ENCODE measurements at regions not wholly inside any gene's neighbourhood (a gene's known extent, or its start where the extent isn't known, plus 50 kb on each side); places are given as distances from the start of the nearest gene placed in this dataset.
A peak's percentile ranks its signal among the peaks of the same experiment; 100 is the strongest.

- TF ChIP-seq CTCF (IDR thresholded peaks at IDR 0.05; ENCODE audit: low read depth, low read length), result peak; percentile 67
- DNase-seq, result peak; percentile 68
Measured at GRCh38 chrX:110450050-110450449, 91.4 kb downstream of the RTL9 start.

GRCh38 chrX:110454336-110454735 lies 95.7 kb downstream of the RTL9 start:
- Histone ChIP-seq H3K27me3 (no peaks in the 10 kb centered on the region), H3K36me3 (no peaks in the 10 kb centered on the region)

More at GRCh38 chrX:110450050-110450449, 91.4 kb downstream of the RTL9 start:
- Histone ChIP-seq H3K36me3 (no peaks in the 10 kb centered on the region), H3K4me1 (no peaks in the 10 kb centered on the region), H3K9me3 (no peaks in the 10 kb centered on the region), H3K4me3 (ENCODE audit: low read depth, low read length) (no peak overlapping the region), H3K27me3 (no peaks in the 10 kb centered on the region; the same call in 1 of the 2 replicates)

GRCh38 chrX:110462957-110463356 lies 104.3 kb downstream of the RTL9 start:
- H3K4me3 ChIP-seq (ENCODE audit: low read depth, low read length), result no peak overlapping the region
- H3K4me1 ChIP-seq, result no peaks in the 10 kb centered on the region
- no peaks in the 10 kb centered on the region for H3K27me3 ChIP-seq
- no peaks in the 10 kb centered on the region for H3K9me3 ChIP-seq
- TF ChIP-seq CTCF (IDR thresholded peaks at IDR 0.05; ENCODE audit: low read depth, low read length), result no peak
- H3K36me3 ChIP-seq, result no peaks in the 10 kb centered on the region
- DNase-seq, result no peak

More at GRCh38 chrX:110454336-110454735, 95.7 kb downstream of the RTL9 start:
- Histone ChIP-seq H3K4me3 (ENCODE audit: low read depth, low read length) (no peak overlapping the region), H3K9me3 (no peaks in the 10 kb centered on the region), H3K4me1 (no peaks in the 10 kb centered on the region)
- DNase-seq, result no peak
- no peak for TF ChIP-seq CTCF (IDR thresholded peaks at IDR 0.05; ENCODE audit: low read depth, low read length)

- Histone ChIP-seq H3K36me3 (no peaks in the 10 kb centered on the region), H3K9me3 (no peaks in the 10 kb centered on the region), H3K27me3 (no peaks in the 10 kb centered on the region), H3K4me3 (ENCODE audit: low read depth, low read length) (no peak overlapping the region), H3K4me1 (no peaks in the 10 kb centered on the region)
- no peak for DNase-seq
- no peak for TF ChIP-seq CTCF (IDR thresholded peaks at IDR 0.05; ENCODE audit: low read depth, low read length)
Measured at GRCh38 chrX:110466790-110467189, 108.1 kb downstream of the RTL9 start.

GRCh38 chrX:110472265-110472664 lies 113.6 kb downstream of the RTL9 start:
- Histone ChIP-seq H3K27me3 (no peaks in the 10 kb centered on the region), H3K4me3 (ENCODE audit: low read depth, low read length) (no peak overlapping the region), H3K36me3 (no peaks in the 10 kb centered on the region), H3K4me1 (no peaks in the 10 kb centered on the region), H3K9me3 (no peaks in the 10 kb centered on the region)
- no peak for DNase-seq
- TF ChIP-seq CTCF (IDR thresholded peaks at IDR 0.05; ENCODE audit: low read depth, low read length), result no peak

GRCh38 chrX:110477593-110478228 lies 119.1 kb downstream of the RTL9 start:
- Histone ChIP-seq H3K36me3 (no peaks in the 10 kb centered on the region), H3K27me3 (no peaks in the 10 kb centered on the region), H3K4me1 (no peaks in the 10 kb centered on the region), H3K4me3 (ENCODE audit: low read depth, low read length) (no peak overlapping the region), H3K9me3 (no peaks in the 10 kb centered on the region)
- no peak for DNase-seq
- no peak for TF ChIP-seq CTCF (IDR thresholded peaks at IDR 0.05; ENCODE audit: low read depth, low read length)

All from BE2C (cell line).